SJCRH30 (cell line): ENCODE measurements at regions not wholly inside any gene's neighbourhood (a gene's known extent, or its start where the extent isn't known, plus 50 kb on each side); places are given as distances from the start of the nearest gene placed in this dataset.
A peak's percentile ranks its signal among the peaks of the same experiment; 100 is the strongest.

Experiments
- DNase-seq, 2 experiments: peaks; one replicate each; pipeline ENCODE4 v3.0.0-alpha.2; 2015 to 2020
- H3K27ac ChIP-seq: fragments of 250-450 bp; sonication (Bioruptor Pico); 2 replicates; pipeline ENCODE4 v1.5.1; 2020; ENCODE audit warnings: mild to moderate bottlenecking, moderate library complexity
- H3K27me3 ChIP-seq: fragments of 250-450 bp; sonication (Bioruptor Pico); 2 replicates; pipeline ENCODE4 v1.5.1; 2020; ENCODE audit warnings: mild to moderate bottlenecking, moderate library complexity
- H3K36me3 ChIP-seq: fragments of 250-450 bp; sonication (Bioruptor Pico); 2 replicates; pipeline ENCODE4 v1.5.1; 2020; ENCODE audit warnings: mild to moderate bottlenecking, moderate library complexity
- H3K4me1 ChIP-seq: fragments of 250-450 bp; sonication (Bioruptor Pico); 2 replicates; pipeline ENCODE4 v1.5.1; 2020; ENCODE audit warnings: mild to moderate bottlenecking, moderate library complexity
- H3K4me3 ChIP-seq: fragments of 250-450 bp; sonication (Bioruptor Pico); 2 replicates; pipeline ENCODE4 v1.5.1; 2020; ENCODE audit warnings: mild to moderate bottlenecking, moderate library complexity
- H3K9me3 ChIP-seq: fragments of 250-450 bp; sonication (Bioruptor Pico); replicated peaks from 2 replicates; pipeline ENCODE4 v1.5.1; 2020; ENCODE audit warnings: mild to moderate bottlenecking, moderate library complexity

DNA sequence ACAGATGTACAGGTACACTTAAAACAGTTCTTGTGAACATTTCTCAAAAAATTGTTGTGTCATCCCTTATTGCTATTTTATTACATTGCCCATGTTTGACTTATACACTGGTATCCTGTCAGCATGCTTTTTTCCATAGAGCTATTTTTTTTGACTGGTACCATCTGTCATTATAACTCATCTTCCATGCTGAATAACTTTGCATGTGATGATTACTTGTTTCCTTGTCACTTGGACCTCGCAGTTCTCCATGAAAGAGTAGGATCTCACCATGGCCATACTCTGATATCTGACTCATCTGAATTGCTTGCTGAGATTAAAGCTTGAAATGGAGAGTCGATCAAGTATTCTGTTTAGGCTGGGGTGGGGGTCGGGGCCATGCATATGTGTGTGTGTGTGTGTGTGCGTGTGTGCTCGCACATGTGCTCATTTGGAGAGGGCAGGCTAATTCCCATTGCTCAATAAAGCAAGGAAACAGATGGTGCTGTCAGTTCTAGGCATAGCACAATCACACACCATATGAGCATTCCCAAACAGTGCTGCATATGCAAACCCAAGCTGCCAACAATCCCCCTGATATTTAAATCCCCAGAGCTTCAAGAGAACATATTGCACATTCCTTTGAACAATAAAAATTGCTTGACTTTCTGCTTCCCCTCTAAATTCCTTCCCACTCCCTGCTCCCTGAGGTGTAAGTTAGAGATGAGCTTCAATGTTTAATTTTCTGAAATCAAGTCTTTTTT lies 62.9 kb downstream of the NHLRC3 start:
- peak; percentile 88 to 95 for DNase-seq
- Histone ChIP-seq H3K4me1 (peaks cover 65% of the 10 kb centered on the region), H3K27me3 (no peaks in the 10 kb centered on the region), H3K9me3 (no peaks in the 10 kb centered on the region), H3K4me3 (no peak overlapping the region), H3K27ac (peak overlapping the region; percentile 67), H3K36me3 (no peaks in the 10 kb centered on the region)

DNA sequence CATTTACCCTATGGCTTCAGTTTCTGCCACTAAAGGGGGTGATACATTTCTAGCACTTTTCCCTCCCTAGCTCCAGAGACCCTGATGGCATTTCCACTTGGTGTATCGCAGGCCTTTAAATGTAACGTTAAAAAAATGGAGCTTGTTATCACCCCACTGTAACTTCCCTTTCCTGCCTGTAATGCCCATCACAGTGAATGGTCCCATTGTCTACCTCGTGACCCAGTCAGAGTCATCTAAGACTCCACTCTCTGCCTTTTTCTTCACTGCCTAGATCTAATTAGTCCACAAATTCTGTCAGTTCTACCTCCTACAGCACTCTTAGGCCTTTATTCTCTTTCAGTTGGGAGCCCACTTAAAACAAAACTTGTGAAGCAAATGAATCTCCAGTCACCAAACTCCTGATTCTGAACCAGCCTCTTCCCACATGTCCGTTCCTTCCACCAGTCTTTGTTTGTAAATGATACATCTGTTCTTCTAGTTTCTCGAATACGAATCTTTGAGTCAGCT lies 64.8 kb downstream of the NHLRC3 start:
- Histone ChIP-seq H3K4me3 (no peak overlapping the region), H3K36me3 (no peaks in the 10 kb centered on the region), H3K27ac (peak overlapping the region; percentile 67; the same call in 1 of the 2 replicates), H3K27me3 (no peaks in the 10 kb centered on the region), H3K9me3 (no peaks in the 10 kb centered on the region), H3K4me1 (peaks cover 84% of the 10 kb centered on the region)
- DNase-seq: peak in 1 of 2 experiments; percentile 68

DNA sequence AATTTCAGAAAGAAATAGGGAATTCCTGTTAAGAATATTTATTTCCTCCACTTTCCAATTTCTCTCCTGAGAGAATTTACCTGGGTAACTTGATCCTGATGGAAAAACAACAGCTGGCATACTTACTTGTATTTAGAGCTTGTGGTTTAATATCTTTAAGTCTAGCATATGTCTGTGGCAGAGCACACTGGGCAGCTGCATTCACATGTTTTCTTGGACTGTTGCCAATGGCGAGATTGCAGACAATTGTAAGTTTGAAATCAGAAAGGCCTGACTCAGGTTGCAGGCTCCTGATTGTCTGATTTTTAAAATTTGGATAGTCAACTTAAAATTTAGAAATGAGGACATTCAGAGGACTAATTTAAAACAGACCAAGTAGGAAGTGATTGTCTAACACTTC lies 66.9 kb downstream of the NHLRC3 start:
- H3K27ac ChIP-seq: peak overlapping the region; percentile 92
- H3K9me3 ChIP-seq: no peaks in the 10 kb centered on the region
- no peaks in the 10 kb centered on the region for H3K36me3 ChIP-seq
- H3K27me3 ChIP-seq: no peaks in the 10 kb centered on the region
- H3K4me1 ChIP-seq: peaks cover 76% of the 10 kb centered on the region
- peak; percentile 93 to 98 for DNase-seq
- H3K4me3 ChIP-seq: peak overlapping the region; percentile 15

DNA sequence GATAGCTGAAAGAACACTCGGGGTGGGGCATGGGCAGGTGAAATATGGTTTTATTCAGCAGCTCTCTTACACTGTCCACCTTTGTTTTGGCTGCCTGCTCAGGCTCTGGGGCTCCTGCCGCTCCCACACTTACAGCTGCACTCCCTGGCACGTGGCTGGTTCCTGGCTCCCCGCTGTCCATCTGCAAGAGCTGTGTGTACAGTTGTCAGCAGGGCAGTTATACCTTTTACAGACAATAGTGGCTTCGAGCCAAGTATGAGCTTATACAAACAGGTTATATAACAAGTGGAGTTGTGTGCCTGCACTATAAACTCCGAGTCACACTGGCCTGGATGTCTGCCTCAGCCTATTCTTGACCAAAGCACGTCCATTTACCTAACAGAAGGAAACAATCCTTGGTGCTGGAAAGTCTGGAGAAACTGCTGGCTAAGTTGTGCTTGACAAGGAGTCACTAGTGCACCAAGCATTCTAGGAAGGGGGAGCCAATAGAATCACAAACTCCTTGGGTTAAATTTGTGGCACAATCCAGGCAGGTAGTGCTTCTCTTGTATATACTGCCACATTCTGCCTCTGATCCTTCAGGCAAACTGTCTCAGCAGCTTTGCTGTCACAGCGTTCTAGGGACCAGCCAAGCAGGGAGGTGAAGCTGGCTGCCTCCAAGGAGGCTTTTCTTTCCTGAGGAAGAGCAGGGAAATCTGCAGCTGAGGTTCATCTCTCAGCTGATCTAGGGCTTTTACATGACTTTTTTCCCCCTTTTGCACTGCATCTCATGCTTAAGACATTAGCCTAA lies 68.2 kb downstream of the NHLRC3 start:
- no peak overlapping the region for H3K4me3 ChIP-seq
- peaks cover 64% of the 10 kb centered on the region for H3K4me1 ChIP-seq
- H3K27ac ChIP-seq: peak overlapping the region; percentile 92
- DNase-seq: peak; percentile 81 to 84
- H3K27me3 ChIP-seq: no peaks in the 10 kb centered on the region
- no peaks in the 10 kb centered on the region for H3K9me3 ChIP-seq
- H3K36me3 ChIP-seq: no peaks in the 10 kb centered on the region

DNA sequence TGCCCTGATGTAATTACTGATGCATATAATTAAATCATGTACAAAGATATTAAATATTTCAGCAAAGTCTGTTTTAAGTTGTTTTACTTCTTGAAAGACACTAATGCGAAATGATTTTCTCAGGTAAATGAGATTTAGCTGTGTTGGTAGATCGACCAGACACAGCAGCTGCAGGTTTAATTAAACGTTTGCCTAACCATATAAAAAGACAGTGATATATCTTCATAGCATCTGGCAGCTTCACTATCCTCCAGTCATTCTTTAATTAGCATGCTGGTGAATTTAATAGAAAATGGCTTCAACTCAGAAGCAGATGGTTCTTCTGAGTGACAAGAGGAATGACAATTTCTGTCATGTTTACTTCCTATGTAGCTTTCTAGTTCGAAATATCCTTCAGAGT lies 69.3 kb downstream of the NHLRC3 start:
- H3K4me1 ChIP-seq: peaks cover 53% of the 10 kb centered on the region
- H3K27me3 ChIP-seq: no peaks in the 10 kb centered on the region
- H3K9me3 ChIP-seq: no peaks in the 10 kb centered on the region
- DNase-seq: no peak
- no peak overlapping the region for H3K27ac ChIP-seq
- no peaks in the 10 kb centered on the region for H3K36me3 ChIP-seq
- H3K4me3 ChIP-seq: no peak overlapping the region

DNA sequence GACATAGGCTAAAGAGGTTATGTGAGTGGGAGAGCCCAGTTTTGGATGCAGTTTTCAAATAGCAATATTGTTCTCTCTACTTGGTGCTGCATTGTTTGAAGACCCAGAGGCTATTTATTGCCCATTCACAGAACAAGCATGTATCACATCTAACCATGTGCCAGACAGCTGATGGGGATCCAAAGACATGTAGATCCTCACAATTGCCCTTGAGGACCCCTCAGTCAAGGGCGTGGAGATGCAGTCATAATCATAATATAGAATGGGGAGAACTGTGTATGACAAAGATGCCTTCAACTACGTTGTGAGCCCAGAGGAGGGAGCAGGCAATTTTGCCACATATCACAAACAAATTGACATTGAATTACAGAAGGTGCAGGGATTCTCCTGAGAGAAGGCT lies 70.5 kb downstream of the NHLRC3 start:
- DNase-seq: no peak
- peaks cover 41% of the 10 kb centered on the region for H3K4me1 ChIP-seq
- H3K9me3 ChIP-seq: no peaks in the 10 kb centered on the region
- no peaks in the 10 kb centered on the region for H3K36me3 ChIP-seq
- no peak overlapping the region for H3K27ac ChIP-seq
- no peaks in the 10 kb centered on the region for H3K27me3 ChIP-seq
- H3K4me3 ChIP-seq: no peak overlapping the region

DNA sequence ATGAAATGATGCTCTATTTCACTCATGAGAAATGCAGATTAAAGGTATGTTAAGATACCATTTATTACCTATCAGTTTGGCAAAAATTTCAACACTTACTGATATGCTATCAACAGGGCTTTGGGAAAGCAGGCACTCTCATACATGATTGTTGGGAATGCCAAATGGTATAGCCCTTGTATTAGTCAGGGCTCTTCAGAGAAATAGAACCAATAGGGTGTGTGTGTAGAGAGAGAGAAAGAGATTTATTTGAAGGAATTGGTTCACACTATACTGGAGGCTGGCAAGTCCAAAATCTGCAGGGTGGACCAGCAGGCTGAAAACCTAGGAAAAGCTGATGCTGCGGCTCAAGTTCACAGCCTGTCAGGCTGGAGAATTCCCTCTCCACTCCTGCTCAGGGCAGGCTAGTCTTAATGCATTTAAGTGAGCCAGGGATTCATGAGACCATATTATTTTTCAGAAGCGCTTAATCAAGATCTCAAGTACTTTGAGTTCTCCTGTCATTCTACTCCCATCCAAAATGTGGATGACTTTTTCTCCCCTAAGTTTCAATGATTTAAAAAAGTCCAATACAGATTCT lies 72.4 kb downstream of the NHLRC3 start:
- DNase-seq: no peak
- Histone ChIP-seq H3K27me3 (no peaks in the 10 kb centered on the region), H3K4me3 (no peak overlapping the region), H3K9me3 (no peaks in the 10 kb centered on the region), H3K4me1 (peaks cover 26% of the 10 kb centered on the region), H3K27ac (no peak overlapping the region), H3K36me3 (no peaks in the 10 kb centered on the region)

DNA sequence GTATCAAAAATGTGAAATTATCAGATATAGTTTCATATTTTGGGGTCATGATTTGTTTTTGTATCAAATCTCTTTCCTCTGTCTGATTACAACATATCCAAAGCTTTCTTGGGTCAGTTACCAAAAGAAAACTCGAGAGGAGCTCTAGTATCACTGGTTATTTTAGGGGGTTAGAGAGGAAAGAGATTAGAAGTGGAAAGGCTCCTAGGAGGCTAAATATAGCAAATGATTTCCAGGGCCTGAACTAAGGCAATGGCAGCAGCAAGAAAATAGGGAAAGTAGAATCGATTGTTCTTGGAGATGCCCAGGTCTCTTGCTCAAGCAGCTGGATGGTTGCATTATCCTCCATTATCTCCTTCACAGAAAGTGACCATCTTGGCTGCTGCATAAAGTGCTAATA lies 72.9 kb downstream of the NHLRC3 start:
- H3K9me3 ChIP-seq: no peaks in the 10 kb centered on the region
- H3K27me3 ChIP-seq: no peaks in the 10 kb centered on the region
- H3K36me3 ChIP-seq: no peaks in the 10 kb centered on the region
- DNase-seq: no peak
- no peak overlapping the region for H3K4me3 ChIP-seq
- no peak overlapping the region for H3K27ac ChIP-seq
- H3K4me1 ChIP-seq: peaks cover 21% of the 10 kb centered on the region

DNA sequence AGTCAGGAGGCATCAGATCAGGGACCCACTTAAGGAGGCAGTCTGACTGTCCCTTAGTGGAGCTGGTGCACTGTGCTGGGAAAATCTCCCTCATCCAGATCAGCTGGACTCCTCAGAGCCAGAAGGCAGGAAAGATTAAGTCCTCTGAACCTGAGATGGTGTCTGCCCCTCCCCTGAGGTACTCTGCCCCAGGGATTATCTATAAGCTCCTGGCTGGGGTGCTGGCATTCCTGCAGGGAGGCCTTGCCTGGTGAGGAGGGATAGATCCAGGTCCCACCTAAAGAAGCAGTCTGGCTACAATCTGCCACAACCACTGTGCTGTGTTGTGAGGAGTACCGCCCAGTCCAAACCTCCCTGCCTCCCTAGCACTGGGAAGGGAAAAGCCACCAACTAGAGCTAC lies 81.2 kb downstream of the NHLRC3 start:
- Histone ChIP-seq H3K27me3 (no peaks in the 10 kb centered on the region), H3K36me3 (no peaks in the 10 kb centered on the region), H3K4me1 (no peaks in the 10 kb centered on the region; the same call in 1 of the 2 replicates), H3K27ac (no peak overlapping the region), H3K4me3 (no peak overlapping the region), H3K9me3 (0 out of 2 replicates have a peak, but pooled peaks cover 3% of the 10 kb centered on the region)
- no peak for DNase-seq

DNA sequence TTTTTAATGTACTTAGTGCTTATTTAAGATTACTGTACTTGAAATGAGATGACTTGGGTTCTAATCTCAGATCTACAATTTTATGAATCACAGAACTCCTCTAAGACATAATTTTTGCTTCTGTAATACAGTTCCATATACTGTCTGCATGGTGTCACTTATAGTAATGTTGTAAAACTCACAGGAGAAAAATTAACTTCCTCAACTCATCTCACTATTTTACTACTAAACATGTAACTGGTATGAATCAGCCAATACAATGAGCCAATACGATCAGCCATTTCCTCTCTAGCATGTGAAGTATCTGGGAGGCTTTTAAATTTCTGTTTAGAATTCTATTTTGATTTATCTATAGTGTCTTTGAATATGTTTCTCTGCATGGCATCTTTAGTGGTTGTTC lies 85.3 kb downstream of the NHLRC3 start:
- no peak overlapping the region for H3K27ac ChIP-seq
- H3K27me3 ChIP-seq: no peaks in the 10 kb centered on the region
- H3K4me1 ChIP-seq: no peaks in the 10 kb centered on the region; the same call in 1 of the 2 replicates
- no peak for DNase-seq
- H3K36me3 ChIP-seq: no peaks in the 10 kb centered on the region
- H3K9me3 ChIP-seq: 0 out of 2 replicates have a peak, but pooled peaks cover 3% of the 10 kb centered on the region
- H3K4me3 ChIP-seq: no peak overlapping the region

DNA sequence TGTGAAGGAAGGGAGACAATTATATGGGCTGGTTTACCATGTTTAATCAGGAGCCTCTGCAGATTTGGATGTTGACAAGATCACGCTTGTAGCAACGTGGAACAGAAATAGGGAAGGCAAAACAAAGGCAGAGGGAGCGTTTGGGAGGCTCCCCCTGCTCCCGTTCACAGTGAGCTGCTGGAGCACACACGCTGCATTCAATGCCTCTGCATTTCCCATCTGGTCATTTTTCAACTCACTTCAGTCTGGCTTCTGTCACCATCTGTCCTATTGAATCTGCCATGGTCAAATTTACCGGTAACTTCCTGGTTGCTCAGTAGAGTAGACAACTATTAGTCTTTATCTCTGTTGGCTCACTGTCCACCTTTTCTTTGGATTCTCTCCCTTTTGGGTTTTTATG lies 91.0 kb downstream of the NHLRC3 start:
- Histone ChIP-seq H3K36me3 (no peaks in the 10 kb centered on the region), H3K4me1 (peaks cover 10% of the 10 kb centered on the region), H3K27ac (no peak overlapping the region), H3K4me3 (no peak overlapping the region), H3K27me3 (no peaks in the 10 kb centered on the region), H3K9me3 (no peaks in the 10 kb centered on the region)
- DNase-seq: no peak

DNA sequence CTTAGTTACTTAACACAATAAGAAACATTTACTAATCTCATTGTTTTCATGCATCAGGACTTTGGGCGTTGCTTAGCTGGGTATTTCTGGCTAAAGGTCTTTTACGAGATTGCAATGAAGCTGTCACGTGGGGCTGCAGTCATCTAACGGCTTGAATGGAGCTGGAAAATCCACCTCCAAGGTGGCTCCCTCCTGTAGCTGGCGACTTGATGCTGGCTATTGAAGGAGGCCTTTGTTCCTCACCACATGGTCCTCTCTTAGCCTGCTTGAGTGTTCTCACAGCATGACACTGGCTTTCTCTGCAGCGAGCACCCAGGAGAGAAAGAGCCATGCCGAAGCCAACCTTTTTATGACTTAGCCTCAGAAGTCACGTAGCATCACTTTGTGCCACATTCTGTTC lies 92.0 kb downstream of the NHLRC3 start:
- Histone ChIP-seq H3K4me3 (no peak overlapping the region), H3K4me1 (peaks cover 10% of the 10 kb centered on the region), H3K9me3 (no peaks in the 10 kb centered on the region), H3K36me3 (no peaks in the 10 kb centered on the region), H3K27me3 (no peaks in the 10 kb centered on the region), H3K27ac (no peak overlapping the region)
- DNase-seq: no peak

DNA sequence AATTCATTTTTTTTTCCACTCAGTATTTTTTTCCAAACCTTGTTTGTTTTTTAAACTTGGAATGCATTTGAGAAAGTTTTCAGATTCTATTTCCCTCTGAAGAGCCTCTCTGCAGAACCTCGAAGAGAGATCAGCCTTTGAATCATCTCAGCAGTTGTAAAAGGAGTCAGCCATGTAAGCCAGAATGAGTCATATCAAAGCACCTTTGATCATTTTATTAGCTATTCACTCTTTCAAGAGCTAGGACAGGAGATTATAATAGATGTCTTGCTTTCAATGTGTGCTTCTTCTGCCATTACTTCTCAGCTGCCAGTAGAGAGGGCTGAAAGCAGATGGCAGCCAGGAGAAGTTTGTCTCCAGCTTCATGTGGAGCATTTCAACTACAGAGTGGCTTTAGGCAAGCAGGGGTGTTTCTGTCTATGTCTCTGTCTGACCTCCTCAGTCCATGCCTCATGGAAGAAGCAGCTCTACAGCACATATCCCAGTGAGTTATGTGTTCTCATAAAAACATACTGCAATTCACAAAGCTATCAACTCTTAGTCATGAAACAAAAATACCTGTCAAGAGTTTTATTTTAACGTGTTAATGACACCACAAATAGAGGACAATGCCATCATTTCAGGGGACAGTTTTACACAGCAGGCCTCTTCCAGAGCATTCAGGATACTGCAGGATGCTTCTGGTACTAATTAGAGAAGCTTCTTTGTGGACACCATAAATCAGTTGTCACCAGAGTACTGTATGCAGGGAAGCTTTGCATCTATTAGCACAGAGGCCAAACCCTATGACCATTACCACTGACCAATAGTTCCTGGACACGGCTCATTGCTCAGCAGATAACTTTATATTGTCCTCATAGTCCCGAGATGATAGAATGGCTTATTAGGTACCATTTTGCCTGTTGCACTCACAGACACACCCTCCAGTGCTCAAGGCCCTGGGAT lies 94.3 kb downstream of the NHLRC3 start:
- H3K27me3 ChIP-seq: no peaks in the 10 kb centered on the region
- H3K36me3 ChIP-seq: no peaks in the 10 kb centered on the region
- no peak overlapping the region for H3K4me3 ChIP-seq
- H3K4me1 ChIP-seq: peaks cover 10% of the 10 kb centered on the region
- no peak overlapping the region for H3K27ac ChIP-seq
- H3K9me3 ChIP-seq: no peaks in the 10 kb centered on the region
- no peak for DNase-seq

DNA sequence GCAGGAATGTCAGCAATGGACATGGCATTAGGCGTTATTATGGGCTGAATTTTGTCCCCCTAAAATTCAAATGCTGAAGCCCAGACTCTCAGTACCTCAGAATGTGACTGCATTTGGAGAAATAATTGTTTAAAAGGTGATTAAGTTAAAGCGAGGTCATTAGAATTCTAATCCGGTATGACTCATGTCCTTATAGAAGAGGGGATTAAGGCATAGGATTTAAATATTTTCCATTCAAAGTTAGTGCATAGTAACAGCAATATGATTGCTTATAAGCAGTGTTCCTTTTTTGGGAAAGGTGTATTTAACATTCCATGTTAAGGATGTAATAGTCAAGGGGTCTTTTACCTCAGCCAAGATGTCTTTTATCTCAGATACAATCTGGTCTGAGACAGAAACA lies 95.5 kb downstream of the NHLRC3 start:
- Histone ChIP-seq H3K4me1 (peaks cover 10% of the 10 kb centered on the region), H3K9me3 (0 out of 2 replicates have a peak, but pooled peaks cover 1% of the 10 kb centered on the region), H3K36me3 (no peaks in the 10 kb centered on the region), H3K27ac (no peak overlapping the region), H3K4me3 (no peak overlapping the region), H3K27me3 (no peaks in the 10 kb centered on the region)
- peak in 1 of 2 experiments; percentile 17 for DNase-seq
